ENCODE measurements at regions not wholly inside any gene's neighbourhood (a gene's known extent, or its start where the extent isn't known, plus 50 kb on each side); places are given as distances from the start of the nearest gene placed in this dataset.

DNA sequence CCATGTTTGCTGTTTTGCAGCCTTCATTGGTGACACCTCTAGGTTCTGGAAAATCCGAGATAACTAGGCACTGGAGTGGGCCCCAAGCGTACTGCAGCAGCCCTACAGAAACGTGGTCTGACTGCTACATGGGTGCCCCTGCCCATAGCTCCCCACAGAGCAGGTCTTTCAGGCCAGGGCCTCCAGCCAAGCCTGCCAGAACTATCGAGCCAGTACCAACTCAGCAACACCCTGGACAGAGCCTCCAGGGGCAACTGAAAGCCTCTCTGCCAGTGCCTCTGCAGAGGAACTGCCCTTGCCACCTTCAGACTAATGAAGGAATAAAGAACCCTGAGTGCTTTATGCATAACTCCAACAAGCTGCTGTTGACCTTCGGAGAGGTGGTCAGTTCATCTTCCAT, 111.1 kb upstream of the PPP3CA start:
- TF ChIP-seq, protein P1, sequence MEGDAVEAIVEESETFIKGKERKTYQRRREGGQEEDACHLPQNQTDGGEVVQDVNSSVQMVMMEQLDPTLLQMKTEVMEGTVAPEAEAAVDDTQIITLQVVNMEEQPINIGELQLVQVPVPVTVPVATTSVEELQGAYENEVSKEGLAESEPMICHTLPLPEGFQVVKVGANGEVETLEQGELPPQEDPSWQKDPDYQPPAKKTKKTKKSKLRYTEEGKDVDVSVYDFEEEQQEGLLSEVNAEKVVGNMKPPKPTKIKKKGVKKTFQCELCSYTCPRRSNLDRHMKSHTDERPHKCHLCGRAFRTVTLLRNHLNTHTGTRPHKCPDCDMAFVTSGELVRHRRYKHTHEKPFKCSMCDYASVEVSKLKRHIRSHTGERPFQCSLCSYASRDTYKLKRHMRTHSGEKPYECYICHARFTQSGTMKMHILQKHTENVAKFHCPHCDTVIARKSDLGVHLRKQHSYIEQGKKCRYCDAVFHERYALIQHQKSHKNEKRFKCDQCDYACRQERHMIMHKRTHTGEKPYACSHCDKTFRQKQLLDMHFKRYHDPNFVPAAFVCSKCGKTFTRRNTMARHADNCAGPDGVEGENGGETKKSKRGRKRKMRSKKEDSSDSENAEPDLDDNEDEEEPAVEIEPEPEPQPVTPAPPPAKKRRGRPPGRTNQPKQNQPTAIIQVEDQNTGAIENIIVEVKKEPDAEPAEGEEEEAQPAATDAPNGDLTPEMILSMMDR (IDR thresholded peaks at IDR 0.05) = no peak
- no peak for TF ChIP-seq POLR2A (IDR thresholded peaks at IDR 0.05)
